NCI-H1105 treated with DMSO at 0.1 percent for 48 hours (cell line): ENCODE measurements at regions not wholly inside any gene's neighbourhood (a gene's known extent, or its start where the extent isn't known, plus 50 kb on each side); places are given as distances from the start of the nearest gene placed in this dataset.

Source experiments
- DNase-seq: peaks from one replicate; lab custom pipeline; 2025; lab: John Stamatoyannopoulos, UW

DNA sequence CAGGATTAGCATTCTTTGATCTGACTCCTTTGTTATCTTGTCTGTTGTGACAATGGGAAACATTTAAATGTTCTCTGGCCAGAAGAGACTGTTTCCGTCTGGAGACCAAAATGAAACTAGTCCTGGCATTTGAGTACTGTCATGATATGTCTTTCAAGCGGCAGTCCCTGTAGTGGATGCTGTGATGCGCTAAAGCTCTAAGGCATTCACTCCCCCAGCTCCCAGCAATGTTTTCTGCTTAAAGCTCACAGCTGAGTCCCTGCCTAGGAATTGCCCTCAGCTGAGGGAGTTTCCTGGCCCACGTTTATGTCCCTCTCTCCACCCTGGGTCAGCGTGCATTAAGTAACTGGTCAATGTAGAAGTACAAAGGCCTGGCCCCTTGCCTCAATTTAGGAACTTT lies 109.4 kb downstream of the UCHL5 start:
- no peak for DNase-seq

DNA sequence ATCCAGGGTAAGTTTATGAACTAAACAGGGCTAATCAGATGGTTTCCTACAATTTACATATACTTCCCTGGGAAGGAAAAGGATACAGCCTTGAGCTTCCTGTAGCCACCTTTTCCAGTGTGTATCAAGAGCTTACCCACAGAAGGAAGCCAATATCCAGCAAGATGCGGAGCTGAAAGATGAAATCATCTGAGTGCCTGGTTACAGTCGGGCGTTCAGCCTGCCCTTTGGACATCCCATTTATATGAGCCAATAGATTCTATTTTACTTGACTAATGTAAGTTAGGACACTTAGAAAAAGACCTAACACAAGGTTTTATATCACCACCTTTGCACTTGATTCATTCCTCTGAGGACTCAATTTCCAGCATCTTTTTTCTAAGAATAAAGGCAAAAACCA lies 108.2 kb downstream of the UCHL5 start:
- no peak for DNase-seq

DNA sequence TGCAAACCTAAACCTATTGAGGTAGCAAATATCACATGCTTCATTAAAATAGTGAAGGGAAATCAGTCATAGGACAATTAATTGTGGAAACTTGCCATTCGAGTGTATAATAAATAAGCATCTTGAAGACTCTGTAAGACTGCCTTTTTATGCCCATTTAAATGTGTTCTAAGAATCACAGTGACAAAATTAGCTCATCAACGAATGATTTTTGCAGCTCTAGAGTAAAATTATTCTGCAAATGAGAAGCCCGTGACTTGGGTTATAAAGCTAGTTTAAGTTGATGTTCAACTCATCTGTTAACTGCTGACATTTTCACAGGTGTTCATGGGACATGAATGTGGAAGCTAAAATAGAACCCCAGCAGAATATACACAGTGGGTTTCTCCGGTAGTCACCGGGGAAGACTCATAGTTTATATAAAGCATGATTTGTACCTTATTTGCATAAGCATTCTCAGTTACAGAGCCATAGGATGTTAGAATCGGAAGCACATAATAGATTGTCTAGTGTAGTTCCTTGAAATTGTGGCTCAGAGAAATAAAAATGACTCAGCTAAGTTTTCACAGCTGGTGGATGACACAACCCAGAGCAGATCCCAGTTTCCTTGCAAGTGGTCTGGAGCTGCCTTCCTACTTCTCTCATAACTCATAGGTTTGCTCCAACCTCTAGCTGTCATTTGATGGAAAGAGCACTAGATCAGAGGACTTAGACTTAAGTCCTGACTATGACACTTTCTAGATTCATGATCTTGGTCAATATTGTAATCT lies 107.3 kb downstream of the UCHL5 start:
- DNase-seq: no peak

DNA sequence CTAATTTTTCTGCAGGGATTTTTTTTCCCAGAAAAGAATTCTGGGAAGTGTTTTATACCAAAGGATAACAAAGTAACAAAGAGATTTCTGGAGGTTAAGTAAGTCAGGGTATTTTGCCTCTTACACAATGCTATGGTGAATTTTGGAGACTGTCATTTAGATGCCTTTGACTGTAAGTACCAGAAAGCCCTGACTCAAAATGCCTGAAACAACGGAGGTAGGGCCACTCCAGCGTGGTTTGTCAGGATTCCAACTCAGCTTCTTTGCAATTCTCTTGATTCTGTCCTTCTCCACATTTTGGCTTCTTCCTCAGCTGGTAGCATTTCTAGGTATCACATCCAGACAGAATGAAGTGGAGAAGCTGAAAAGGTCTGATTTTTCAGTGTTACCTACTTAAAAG lies 106.5 kb downstream of the UCHL5 start:
- DNase-seq: no peak

DNA sequence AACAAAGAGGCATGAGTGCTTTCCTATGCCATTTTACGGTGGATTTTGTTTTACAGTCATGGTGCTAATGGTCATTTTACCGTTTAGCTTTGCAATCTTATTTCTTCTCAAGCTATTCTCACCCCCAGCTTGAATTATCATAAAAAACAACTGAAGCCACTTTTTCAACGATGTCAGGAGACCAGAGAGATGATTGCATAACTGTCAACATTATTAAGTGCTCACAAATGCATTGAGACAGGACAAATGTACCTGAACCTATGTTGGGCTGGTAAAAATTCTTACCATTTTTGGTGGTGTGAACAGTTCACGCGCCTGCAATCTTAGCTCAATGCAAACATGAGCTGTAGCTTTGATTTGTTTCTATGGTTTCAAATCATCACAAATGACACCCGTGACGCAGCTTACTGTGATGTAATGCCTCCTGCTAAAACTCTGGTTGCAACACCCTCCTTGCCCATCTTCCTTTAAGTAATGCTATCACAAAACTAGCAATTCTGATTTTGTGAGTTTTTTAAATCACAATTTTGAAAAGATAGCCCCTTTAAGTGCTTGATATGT lies 104.4 kb downstream of the UCHL5 start:
- no peak for DNase-seq

DNA sequence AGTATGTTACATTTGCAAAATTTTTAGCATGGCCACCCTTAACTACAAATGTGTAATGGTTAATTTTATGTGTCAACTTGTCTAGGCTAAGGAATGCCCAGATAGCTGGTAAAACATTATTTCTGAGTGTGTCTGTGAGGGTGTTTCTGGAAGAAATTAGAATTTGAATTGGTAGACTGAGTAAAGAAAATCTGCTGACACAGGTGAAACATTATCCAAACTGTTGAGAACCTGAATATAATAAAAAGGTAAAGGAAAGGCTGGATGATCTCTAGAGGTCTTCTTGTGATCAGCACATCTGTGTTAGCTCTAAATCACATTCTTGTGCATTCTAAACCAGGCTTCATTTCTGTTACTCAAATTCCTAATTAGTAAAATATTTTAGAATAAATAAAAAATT lies 100.8 kb downstream of the UCHL5 start:
- DNase-seq: no peak

DNA sequence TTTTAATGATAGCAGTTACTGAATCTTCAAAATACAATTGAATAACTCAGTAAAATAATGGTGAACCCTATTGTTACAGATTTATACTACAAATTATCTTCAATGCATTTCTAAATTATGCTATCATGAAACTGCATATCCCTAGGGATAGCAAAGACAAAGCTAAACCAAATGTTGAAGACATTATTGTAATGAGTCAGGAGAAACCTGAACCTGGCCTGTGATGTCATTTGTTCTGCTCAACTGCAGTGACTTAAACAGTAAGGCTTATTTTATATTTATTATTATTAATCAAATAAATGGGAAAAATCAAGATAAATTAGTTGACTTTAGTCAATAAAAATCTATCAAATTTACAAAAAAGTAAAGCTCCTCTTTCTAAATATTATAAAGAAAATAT lies 100.3 kb downstream of the UCHL5 start:
- no peak for DNase-seq

DNA sequence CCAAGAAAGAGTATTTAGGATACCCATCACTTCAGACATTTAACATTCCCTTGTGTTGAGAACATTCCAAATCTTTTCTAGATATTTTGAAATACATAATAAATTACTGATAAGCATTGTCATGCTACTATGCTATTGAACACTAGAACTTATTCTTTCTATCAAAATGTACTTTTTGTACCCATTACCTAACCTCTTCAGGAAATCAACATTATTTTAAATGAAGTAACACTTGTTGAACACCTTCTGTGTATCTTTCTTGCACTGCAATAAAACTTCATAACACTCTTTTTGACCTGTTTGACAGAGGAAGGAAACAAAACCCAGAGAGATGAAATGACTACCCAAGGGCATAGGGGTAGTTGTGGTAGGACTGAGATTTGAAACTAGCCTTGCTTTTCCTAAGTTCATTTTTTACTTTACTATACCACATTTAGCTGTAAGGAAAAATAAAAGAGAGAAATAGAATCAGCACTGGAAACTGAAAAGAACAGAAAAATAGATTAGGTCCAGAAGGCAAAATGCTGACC lies 99.4 kb downstream of the UCHL5 start:
- no peak for DNase-seq
